ENCODE measurements at regions not wholly inside any gene's neighbourhood (a gene's known extent, or its start where the extent isn't known, plus 50 kb on each side); places are given as distances from the start of the nearest gene placed in this dataset.

GRCh38 chr2:47311764-47312490, 57.2 kb upstream of the EPCAM start:
- H3K79me2 ChIP-seq (ENCODE audit: control insufficient read depth, insufficient read depth, low read length), result no peaks in the 10 kb centered on the region
- no peaks in the 10 kb centered on the region for H3K9me3 ChIP-seq (ENCODE audit: control insufficient read depth, low read depth, low read length)
- H3K4me3 ChIP-seq (ENCODE audit: control insufficient read depth in 2 of 3, extremely low read depth in 1 of 3, insufficient read depth in 2 of 3, low read depth in 1 of 3, low read length in 3 of 3), result no peak overlapping the region
- H3K9me1 ChIP-seq (ENCODE audit: control insufficient read depth, extremely low read depth, insufficient read depth, low read length), result no peaks in the 10 kb centered on the region
- no peaks in the 10 kb centered on the region for H3K36me3 ChIP-seq (ENCODE audit: control insufficient read depth in 2 of 2, extremely low read depth in 1 of 2, insufficient read depth in 2 of 2, low read length in 2 of 2)
- no peak overlapping the region for H3K27ac ChIP-seq (ENCODE audit: control insufficient read depth, insufficient read depth, low read length)
- H2AFZ ChIP-seq (ENCODE audit: control insufficient read depth, low read length), result no peak overlapping the region
- H3K9ac ChIP-seq (ENCODE audit: control insufficient read depth, extremely low read depth, insufficient read depth, low read length), result no peak overlapping the region
- no peaks in the 10 kb centered on the region for H4K20me1 ChIP-seq (ENCODE audit: control insufficient read depth, extremely low read depth, insufficient read depth, low read length)
- dilution Hi-C loops (cut with MboI; ENCODE audit: extremely low pct_ligation_motif_present, low sequenced_read_pairs), result no loop called here
- TF ChIP-seq, protein P1, sequence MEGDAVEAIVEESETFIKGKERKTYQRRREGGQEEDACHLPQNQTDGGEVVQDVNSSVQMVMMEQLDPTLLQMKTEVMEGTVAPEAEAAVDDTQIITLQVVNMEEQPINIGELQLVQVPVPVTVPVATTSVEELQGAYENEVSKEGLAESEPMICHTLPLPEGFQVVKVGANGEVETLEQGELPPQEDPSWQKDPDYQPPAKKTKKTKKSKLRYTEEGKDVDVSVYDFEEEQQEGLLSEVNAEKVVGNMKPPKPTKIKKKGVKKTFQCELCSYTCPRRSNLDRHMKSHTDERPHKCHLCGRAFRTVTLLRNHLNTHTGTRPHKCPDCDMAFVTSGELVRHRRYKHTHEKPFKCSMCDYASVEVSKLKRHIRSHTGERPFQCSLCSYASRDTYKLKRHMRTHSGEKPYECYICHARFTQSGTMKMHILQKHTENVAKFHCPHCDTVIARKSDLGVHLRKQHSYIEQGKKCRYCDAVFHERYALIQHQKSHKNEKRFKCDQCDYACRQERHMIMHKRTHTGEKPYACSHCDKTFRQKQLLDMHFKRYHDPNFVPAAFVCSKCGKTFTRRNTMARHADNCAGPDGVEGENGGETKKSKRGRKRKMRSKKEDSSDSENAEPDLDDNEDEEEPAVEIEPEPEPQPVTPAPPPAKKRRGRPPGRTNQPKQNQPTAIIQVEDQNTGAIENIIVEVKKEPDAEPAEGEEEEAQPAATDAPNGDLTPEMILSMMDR (optimal IDR thresholded peaks at IDR 0.05 in 1 of 3, IDR thresholded peaks at IDR 0.05 in 1 of 3, conservative IDR thresholded peaks at IDR 0.05 in 1 of 3; ENCODE audit: extremely low read depth in 1 of 3, insufficient read depth in 2 of 3, low read length in 3 of 3), result no peak
- no peak for TF ChIP-seq EZH2 (IDR thresholded peaks at IDR 0.05; ENCODE audit: low read length)
- DNase-seq (ENCODE audit: low read depth, low spot score), result no peak
- FAIRE-seq, result no peak
- no peaks in the 10 kb centered on the region for H3K27me3 ChIP-seq (ENCODE audit: control insufficient read depth, extremely low read depth, insufficient read depth, low read length)
- no peak overlapping the region for H3K4me2 ChIP-seq (ENCODE audit: control insufficient read depth, extremely low read depth, insufficient read depth, low read depth, low read length)
- peaks cover 7% of the 10 kb centered on the region for H3K4me1 ChIP-seq (ENCODE audit: control insufficient read depth, extremely low read depth, insufficient read depth, low read length)

GRCh38 chr2:47310801-47311560, 58.1 kb upstream of the EPCAM start:
- no peak overlapping the region for H3K27ac ChIP-seq (ENCODE audit: control insufficient read depth, insufficient read depth, low read length)
- no peak for FAIRE-seq

More at GRCh38 chr2:47310801-47311560, 58.1 kb upstream of the EPCAM start:
- H3K9me3 ChIP-seq (ENCODE audit: control insufficient read depth, low read depth, low read length), result no peaks in the 10 kb centered on the region
- no peaks in the 10 kb centered on the region for H3K27me3 ChIP-seq (ENCODE audit: control insufficient read depth, extremely low read depth, insufficient read depth, low read length)
- peaks cover 7% of the 10 kb centered on the region for H3K4me1 ChIP-seq (ENCODE audit: control insufficient read depth, extremely low read depth, insufficient read depth, low read length)
- H3K4me3 ChIP-seq (ENCODE audit: control insufficient read depth in 2 of 3, extremely low read depth in 1 of 3, insufficient read depth in 2 of 3, low read depth in 1 of 3, low read length in 3 of 3), result no peak overlapping the region
- no peak for DNase-seq (ENCODE audit: low read depth, low spot score)
- no peaks in the 10 kb centered on the region for H3K9me1 ChIP-seq (ENCODE audit: control insufficient read depth, extremely low read depth, insufficient read depth, low read length)
- no peak for TF ChIP-seq EZH2 (IDR thresholded peaks at IDR 0.05; ENCODE audit: low read length)
- TF ChIP-seq, protein P1 (optimal IDR thresholded peaks at IDR 0.05 in 1 of 3, IDR thresholded peaks at IDR 0.05 in 1 of 3, conservative IDR thresholded peaks at IDR 0.05 in 1 of 3; ENCODE audit: extremely low read depth in 1 of 3, insufficient read depth in 2 of 3, low read length in 3 of 3), result no peak
- H2AFZ ChIP-seq (ENCODE audit: control insufficient read depth, low read length), result no peak overlapping the region
- no peaks in the 10 kb centered on the region for H3K36me3 ChIP-seq (ENCODE audit: control insufficient read depth in 2 of 2, extremely low read depth in 1 of 2, insufficient read depth in 2 of 2, low read length in 2 of 2)
- no peaks in the 10 kb centered on the region for H3K79me2 ChIP-seq (ENCODE audit: control insufficient read depth, insufficient read depth, low read length)
- H4K20me1 ChIP-seq (ENCODE audit: control insufficient read depth, extremely low read depth, insufficient read depth, low read length), result no peaks in the 10 kb centered on the region
- H3K4me2 ChIP-seq (ENCODE audit: control insufficient read depth, extremely low read depth, insufficient read depth, low read depth, low read length), result no peak overlapping the region
- H3K9ac ChIP-seq (ENCODE audit: control insufficient read depth, extremely low read depth, insufficient read depth, low read length), result no peak overlapping the region
- dilution Hi-C loops (cut with MboI; ENCODE audit: extremely low pct_ligation_motif_present, low sequenced_read_pairs), result no loop called here
